ENCODE measurements at regions not wholly inside any gene's neighbourhood (a gene's known extent, or its start where the extent isn't known, plus 50 kb on each side); places are given as distances from the start of the nearest gene placed in this dataset.

GRCh38 chr5:74504463-74504862 lies 136.1 kb downstream of the ENC1 start:
- H3K36me3 Mint-ChIP-seq (ENCODE audit: low read depth): no peaks in the 10 kb centered on the region
- no peak for ATAC-seq (ENCODE audit: low read depth)
- no peak for TF ChIP-seq CTCF (IDR thresholded peaks at IDR 0.05)
- intact Hi-C loops (cut with micrococcal nuclease): no loop called here
- H3K4me1 Mint-ChIP-seq: no peaks in the 10 kb centered on the region
- no peak for DNase-seq
- H3K27ac Mint-ChIP-seq: no peak overlapping the region
- no peaks in the 10 kb centered on the region for H3K9me3 Mint-ChIP-seq
- CTCF ChIA-PET: no interaction called here
- POLR2A ChIA-PET: no interaction called here
- H3K27me3 Mint-ChIP-seq: peaks cover 2% of the 10 kb centered on the region
- H3K4me3 Mint-ChIP-seq: no peak overlapping the region

- no peaks in the 10 kb centered on the region for H3K4me1 Mint-ChIP-seq
- POLR2A ChIA-PET: no interaction called here
- H3K27ac Mint-ChIP-seq: no peak overlapping the region
- H3K4me3 Mint-ChIP-seq: no peak overlapping the region
- CTCF ChIA-PET: no interaction called here
- H3K9me3 Mint-ChIP-seq: no peaks in the 10 kb centered on the region
- peaks cover 2% of the 10 kb centered on the region for H3K27me3 Mint-ChIP-seq
- intact Hi-C loops (cut with micrococcal nuclease): no loop called here
- TF ChIP-seq CTCF (IDR thresholded peaks at IDR 0.05): no peak
- H3K36me3 Mint-ChIP-seq (ENCODE audit: low read depth): no peaks in the 10 kb centered on the region
- ATAC-seq (ENCODE audit: low read depth) (no peak), DNase-seq (no peak)
Observed at GRCh38 chr5:74502479-74502950, 138.0 kb downstream of the ENC1 start.

- Mint-ChIP-seq H3K27ac (no peak overlapping the region), H3K4me3 (no peak overlapping the region), H3K36me3 (ENCODE audit: low read depth) (no peaks in the 10 kb centered on the region), H3K27me3 (no peaks in the 10 kb centered on the region), H3K9me3 (no peaks in the 10 kb centered on the region), H3K4me1 (no peaks in the 10 kb centered on the region)
- no peak for DNase-seq
- ChIA-PET CTCF (no interaction called here), POLR2A (no interaction called here)
- TF ChIP-seq CTCF (IDR thresholded peaks at IDR 0.05): no peak
- no peak for ATAC-seq (ENCODE audit: low read depth)
- intact Hi-C loops (cut with micrococcal nuclease): no loop called here
Observed at GRCh38 chr5:74501674-74502478, 138.7 kb downstream of the ENC1 start.

- intact Hi-C loops (cut with micrococcal nuclease): no loop called here
- no peak overlapping the region for H3K4me3 Mint-ChIP-seq
- H3K4me1 Mint-ChIP-seq: no peaks in the 10 kb centered on the region
- peaks cover 5% of the 10 kb centered on the region for H3K27me3 Mint-ChIP-seq
- H3K27ac Mint-ChIP-seq: no peak overlapping the region
- DNase-seq (no peak), ATAC-seq (ENCODE audit: low read depth) (no peak)
- ChIA-PET CTCF (no interaction called here), POLR2A (no interaction called here)
- no peaks in the 10 kb centered on the region for H3K9me3 Mint-ChIP-seq
- TF ChIP-seq CTCF (IDR thresholded peaks at IDR 0.05): no peak
- no peaks in the 10 kb centered on the region for H3K36me3 Mint-ChIP-seq (ENCODE audit: low read depth)
Observed at GRCh38 chr5:74500110-74500917, 140.2 kb downstream of the ENC1 start.

- Mint-ChIP-seq H3K27ac (no peak overlapping the region), H3K36me3 (ENCODE audit: low read depth) (no peaks in the 10 kb centered on the region), H3K4me1 (no peaks in the 10 kb centered on the region), H3K4me3 (no peak overlapping the region), H3K9me3 (no peaks in the 10 kb centered on the region), H3K27me3 (peaks cover 7% of the 10 kb centered on the region)
- no peak for ATAC-seq (ENCODE audit: low read depth)
- POLR2A ChIA-PET: no interaction called here
- CTCF ChIA-PET: no interaction called here
- TF ChIP-seq CTCF (IDR thresholded peaks at IDR 0.05): no peak
- intact Hi-C loops (cut with micrococcal nuclease): no loop called here
- no peak for DNase-seq
Observed at GRCh38 chr5:74499256-74500050, 141.1 kb downstream of the ENC1 start.

All from activated B cell treated with CpG ODN at 0.5 μM for 24 hours (primary cell).